ENCODE measurements at regions not wholly inside any gene's neighbourhood (a gene's known extent, or its start where the extent isn't known, plus 50 kb on each side); places are given as distances from the start of the nearest gene placed in this dataset.

DNA sequence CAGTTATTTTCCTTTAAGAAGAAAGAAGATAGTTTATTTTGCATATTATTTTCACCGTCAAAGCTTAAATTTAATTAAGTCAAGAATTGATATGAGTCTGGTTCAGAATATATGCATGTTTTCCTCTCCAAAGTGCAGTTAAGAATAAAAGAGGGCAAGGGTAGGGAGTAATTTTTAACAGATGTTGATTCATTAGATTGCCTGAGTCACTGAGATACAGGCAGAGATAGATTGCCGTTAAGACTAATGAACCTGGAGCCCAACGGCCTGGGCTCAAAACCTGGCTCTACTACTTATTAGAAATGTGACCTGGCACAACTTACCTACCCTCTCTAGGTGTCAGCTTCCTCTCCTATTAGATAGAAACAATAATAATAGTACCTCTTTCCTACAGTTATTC is 1037.4 kb upstream of the PABPC4L start:
- TF ChIP-seq, protein P1, sequence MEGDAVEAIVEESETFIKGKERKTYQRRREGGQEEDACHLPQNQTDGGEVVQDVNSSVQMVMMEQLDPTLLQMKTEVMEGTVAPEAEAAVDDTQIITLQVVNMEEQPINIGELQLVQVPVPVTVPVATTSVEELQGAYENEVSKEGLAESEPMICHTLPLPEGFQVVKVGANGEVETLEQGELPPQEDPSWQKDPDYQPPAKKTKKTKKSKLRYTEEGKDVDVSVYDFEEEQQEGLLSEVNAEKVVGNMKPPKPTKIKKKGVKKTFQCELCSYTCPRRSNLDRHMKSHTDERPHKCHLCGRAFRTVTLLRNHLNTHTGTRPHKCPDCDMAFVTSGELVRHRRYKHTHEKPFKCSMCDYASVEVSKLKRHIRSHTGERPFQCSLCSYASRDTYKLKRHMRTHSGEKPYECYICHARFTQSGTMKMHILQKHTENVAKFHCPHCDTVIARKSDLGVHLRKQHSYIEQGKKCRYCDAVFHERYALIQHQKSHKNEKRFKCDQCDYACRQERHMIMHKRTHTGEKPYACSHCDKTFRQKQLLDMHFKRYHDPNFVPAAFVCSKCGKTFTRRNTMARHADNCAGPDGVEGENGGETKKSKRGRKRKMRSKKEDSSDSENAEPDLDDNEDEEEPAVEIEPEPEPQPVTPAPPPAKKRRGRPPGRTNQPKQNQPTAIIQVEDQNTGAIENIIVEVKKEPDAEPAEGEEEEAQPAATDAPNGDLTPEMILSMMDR (IDR thresholded peaks at IDR 0.05; ENCODE audit: extremely low read depth in 1 of 2, insufficient read depth in 1 of 2, low read depth in 1 of 2, low read length in 2 of 2): no peak
- TF ChIP-seq MYC (IDR thresholded peaks at IDR 0.05; ENCODE audit: low read depth, low read length) (no peak), POLR2A (IDR thresholded peaks at IDR 0.05; ENCODE audit: low read depth, low read length) (no peak), POLR2AphosphoS5 (IDR thresholded peaks at IDR 0.05; ENCODE audit: insufficient read depth, low read depth, low read length) (no peak)
- TF ChIP-seq, protein P2, sequence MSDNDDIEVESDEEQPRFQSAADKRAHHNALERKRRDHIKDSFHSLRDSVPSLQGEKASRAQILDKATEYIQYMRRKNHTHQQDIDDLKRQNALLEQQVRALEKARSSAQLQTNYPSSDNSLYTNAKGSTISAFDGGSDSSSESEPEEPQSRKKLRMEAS (IDR thresholded peaks at IDR 0.05; ENCODE audit: insufficient read depth, insufficient read length): no peak
- Histone ChIP-seq H3K79me2 (ENCODE audit: control insufficient read depth, insufficient read depth, low read length) (no peaks in the 10 kb centered on the region), H4K20me1 (replicated peaks; ENCODE audit: control insufficient read depth, extremely low read depth, insufficient read depth, low read length) (no peaks in the 10 kb centered on the region), H3K4me1 (ENCODE audit: control insufficient read depth, extremely low read depth, insufficient read depth, low read length) (no peaks in the 10 kb centered on the region), H3K27ac (ENCODE audit: insufficient read depth, low read depth, low read length) (no peak overlapping the region), H3K27me3 (ENCODE audit: control insufficient read depth in 2 of 2, insufficient read depth in 2 of 2, low read length in 2 of 2) (no peaks in the 10 kb centered on the region), H2AFZ (ENCODE audit: low read depth, low read length) (no peak overlapping the region), H3K4me2 (ENCODE audit: insufficient read depth, low read length) (no peak overlapping the region), H3K4me3 (replicated peaks in 1 of 3; ENCODE audit: insufficient read depth in 1 of 3, low read depth in 1 of 3, low read length in 3 of 3) (no peak overlapping the region), H3K9ac (replicated peaks; ENCODE audit: extremely low read depth, insufficient read depth, low read length) (no peak overlapping the region), H3K9me3 (replicated peaks; ENCODE audit: control insufficient read depth, insufficient read depth, low read length) (no peaks in the 10 kb centered on the region), H3K9me1 (replicated peaks; ENCODE audit: control insufficient read depth, extremely low read depth, insufficient read depth, low read length) (no peaks in the 10 kb centered on the region), H3K36me3 (ENCODE audit: control insufficient read depth in 2 of 2, extremely low read depth in 1 of 2, insufficient read depth in 2 of 2, low read length in 2 of 2) (no peaks in the 10 kb centered on the region)
- dilution Hi-C loops (cut with MboI; ENCODE audit: extremely low pct_ligation_motif_present, low sequenced_read_pairs): no loop called here
- intact Hi-C loops (cut with micrococcal nuclease): no loop called here
- no TSS peak for BruUV-seq (replicated peaks)
- ChIA-PET POLR2A (no interaction called here), CTCF (interaction anchor here (1.2 to 1.4 kb wide), 2 partner anchors 11 to 12 kb away, joined by 4 read pairs; no protein-coding TSS in a partner anchor)
- FAIRE-seq (no peak), DNase-seq (ENCODE audit: low read depth, low spot score) (no peak)

DNA sequence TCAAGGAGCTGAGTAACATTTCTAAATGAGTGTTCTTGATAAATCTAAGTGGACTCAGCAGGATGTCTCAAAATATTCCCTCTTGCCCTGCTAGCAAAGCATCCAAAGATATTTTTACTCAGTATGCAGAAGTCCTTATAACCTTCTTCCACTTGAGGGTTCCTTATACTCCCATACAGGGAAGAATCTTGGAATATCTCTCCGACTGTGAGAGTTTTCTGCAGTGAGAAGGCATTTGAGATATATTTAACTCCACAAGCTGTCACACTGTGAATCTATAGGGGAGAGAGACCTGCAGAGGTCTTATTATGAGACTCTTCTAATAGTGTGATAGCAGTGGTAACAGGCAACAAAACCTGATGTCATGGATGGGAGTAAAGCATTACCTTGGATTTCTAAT is 1034.5 kb upstream of the PABPC4L start:
- TF ChIP-seq MYC (IDR thresholded peaks at IDR 0.05; ENCODE audit: low read depth, low read length) (no peak), JUN (IDR thresholded peaks at IDR 0.05; ENCODE audit: borderline replicate concordance, insufficient read depth, insufficient read length, low read depth) (no peak), EZH2 (IDR thresholded peaks at IDR 0.05; ENCODE audit: borderline replicate concordance, low read depth, low read length, severe bottlenecking) (no peak), POLR2A (IDR thresholded peaks at IDR 0.05; ENCODE audit: low read depth, low read length) (no peak), POLR2AphosphoS5 (IDR thresholded peaks at IDR 0.05; ENCODE audit: insufficient read depth, low read depth, low read length) (no peak), FOS (IDR thresholded peaks at IDR 0.05; ENCODE audit: borderline replicate concordance, insufficient read depth, low read length) (no peak), GATA2 (IDR thresholded peaks at IDR 0.05; ENCODE audit: insufficient read depth, insufficient read length, low read depth, low read length) (no peak)
- TF ChIP-seq, protein P2 (IDR thresholded peaks at IDR 0.05; ENCODE audit: insufficient read depth, insufficient read length): no peak
- TF ChIP-seq, protein P1 (IDR thresholded peaks at IDR 0.05; ENCODE audit: extremely low read depth in 1 of 2, insufficient read depth in 1 of 2, low read depth in 1 of 2, low read length in 2 of 2): no peak
- no peaks in the 10 kb centered on the region for H3K36me3 ChIP-seq (ENCODE audit: control insufficient read depth in 2 of 2, extremely low read depth in 1 of 2, insufficient read depth in 2 of 2, low read length in 2 of 2)
- DNase-seq (ENCODE audit: low read depth, low spot score): no peak
- no peak overlapping the region for H3K4me2 ChIP-seq (ENCODE audit: insufficient read depth, low read length)
- H3K4me1 ChIP-seq (ENCODE audit: control insufficient read depth, extremely low read depth, insufficient read depth, low read length): no peaks in the 10 kb centered on the region
- H3K27ac ChIP-seq (ENCODE audit: insufficient read depth, low read depth, low read length): no peak overlapping the region
- no peak overlapping the region for H3K9ac ChIP-seq (replicated peaks; ENCODE audit: extremely low read depth, insufficient read depth, low read length)
- POLR2A ChIA-PET: no interaction called here
- H3K4me3 ChIP-seq (replicated peaks in 1 of 3; ENCODE audit: insufficient read depth in 1 of 3, low read depth in 1 of 3, low read length in 3 of 3): no peak overlapping the region
- H3K27me3 ChIP-seq (ENCODE audit: control insufficient read depth in 2 of 2, insufficient read depth in 2 of 2, low read length in 2 of 2): no peaks in the 10 kb centered on the region
- H2AFZ ChIP-seq (ENCODE audit: low read depth, low read length): no peak overlapping the region
- BruUV-seq (replicated peaks): no TSS peak
- no peaks in the 10 kb centered on the region for H3K79me2 ChIP-seq (ENCODE audit: control insufficient read depth, insufficient read depth, low read length)
- dilution Hi-C loops (cut with MboI; ENCODE audit: extremely low pct_ligation_motif_present, low sequenced_read_pairs) (no loop called here), intact Hi-C loops (cut with micrococcal nuclease) (no loop called here)
- H3K9me1 ChIP-seq (replicated peaks; ENCODE audit: control insufficient read depth, extremely low read depth, insufficient read depth, low read length): no peaks in the 10 kb centered on the region
- CTCF ChIA-PET: interaction anchor here (1.3 kb wide), 1 partner anchor 9 kb away, joined by 3 read pairs; no protein-coding TSS in a partner anchor
- no peaks in the 10 kb centered on the region for H3K9me3 ChIP-seq (replicated peaks; ENCODE audit: control insufficient read depth, insufficient read depth, low read length)
- H4K20me1 ChIP-seq (replicated peaks; ENCODE audit: control insufficient read depth, extremely low read depth, insufficient read depth, low read length): no peaks in the 10 kb centered on the region
- no peak for FAIRE-seq
